HG02763 (cell line): ENCODE measurements at regions not wholly inside any gene's neighbourhood (a gene's known extent, or its start where the extent isn't known, plus 50 kb on each side); places are given as distances from the start of the nearest gene placed in this dataset.

ENCODE experiments used
- ATAC-seq: cut with Tn5 transposase; IDR thresholded peaks from one replicate; pipeline ENCODE4 v1.9.1; 2021; ENCODE audit warnings: mild to moderate bottlenecking, moderate library complexity; ENCODE audit not compliant: unreplicated experiment

DNA sequence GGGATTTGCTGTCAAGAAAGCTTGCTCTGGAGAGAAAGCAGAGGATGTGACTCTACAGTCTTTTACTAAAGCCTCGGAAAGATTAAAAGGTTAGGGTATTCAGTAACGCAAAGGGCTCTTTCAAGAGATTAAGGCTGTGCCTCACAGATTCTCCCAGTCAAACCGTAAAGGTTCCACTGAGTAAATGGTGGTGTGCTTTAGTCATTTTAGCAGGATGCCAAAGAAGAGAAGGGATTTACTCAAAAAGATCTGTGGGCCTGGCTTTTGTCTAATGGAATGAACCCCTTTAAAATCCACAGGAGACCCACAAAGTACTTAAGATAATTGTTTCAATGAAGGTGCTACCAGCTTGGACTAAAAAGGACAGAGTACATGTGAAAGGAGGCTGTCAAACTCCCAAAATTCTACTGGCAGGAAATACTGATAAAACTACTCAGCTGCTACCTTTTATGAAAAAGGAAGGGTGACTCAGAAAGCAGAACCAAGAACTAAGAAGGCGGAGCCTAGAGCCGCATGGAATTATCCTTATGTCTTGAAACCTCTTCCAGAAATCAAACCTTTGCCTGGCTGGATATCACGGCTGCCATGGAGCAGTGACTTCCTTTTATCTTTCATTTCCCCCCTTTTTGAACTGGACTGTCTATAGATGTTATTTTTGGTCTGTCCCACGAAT, 670.2 kb upstream of the ZEB2 start:
- ATAC-seq = no peak

DNA sequence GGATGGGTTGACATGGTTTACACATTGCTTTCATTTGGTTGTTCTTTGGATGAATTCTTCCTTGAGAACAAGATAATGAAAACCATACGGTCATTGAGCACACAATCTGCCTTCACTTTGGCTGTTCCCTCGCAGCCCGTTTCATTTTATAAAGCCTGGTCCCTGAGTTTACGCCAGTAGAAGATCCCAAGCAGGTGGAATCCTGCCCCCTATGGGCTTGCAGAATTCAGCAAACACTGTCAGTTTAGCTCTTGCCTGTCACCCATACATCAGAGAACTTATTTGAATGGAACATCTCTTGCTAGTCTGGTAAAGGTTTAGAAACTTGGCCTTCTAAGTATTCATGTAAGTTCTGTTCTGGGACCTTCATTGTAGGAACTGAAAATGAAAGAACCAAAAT, 666.4 kb upstream of the ZEB2 start:
- ATAC-seq = no peak

DNA sequence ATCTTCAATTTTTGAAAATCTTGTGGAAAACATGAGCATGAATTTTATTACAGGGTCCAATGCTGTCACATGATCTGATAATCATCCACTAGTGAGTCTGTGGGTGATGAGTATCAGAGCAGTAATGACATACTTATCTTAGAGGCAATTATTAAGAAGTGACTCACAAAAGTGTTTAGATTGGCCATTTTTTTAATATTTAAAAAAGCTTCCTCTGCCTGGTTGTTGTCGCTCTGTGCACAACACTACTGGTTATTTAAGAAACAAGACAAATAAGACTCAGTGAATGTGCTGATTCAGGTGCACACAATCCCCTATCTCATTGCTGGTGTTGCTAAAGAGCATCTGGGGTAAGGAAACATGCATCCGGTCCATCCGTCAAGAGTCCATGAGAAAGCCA, 665.8 kb upstream of the ZEB2 start:
- ATAC-seq = no peak

DNA sequence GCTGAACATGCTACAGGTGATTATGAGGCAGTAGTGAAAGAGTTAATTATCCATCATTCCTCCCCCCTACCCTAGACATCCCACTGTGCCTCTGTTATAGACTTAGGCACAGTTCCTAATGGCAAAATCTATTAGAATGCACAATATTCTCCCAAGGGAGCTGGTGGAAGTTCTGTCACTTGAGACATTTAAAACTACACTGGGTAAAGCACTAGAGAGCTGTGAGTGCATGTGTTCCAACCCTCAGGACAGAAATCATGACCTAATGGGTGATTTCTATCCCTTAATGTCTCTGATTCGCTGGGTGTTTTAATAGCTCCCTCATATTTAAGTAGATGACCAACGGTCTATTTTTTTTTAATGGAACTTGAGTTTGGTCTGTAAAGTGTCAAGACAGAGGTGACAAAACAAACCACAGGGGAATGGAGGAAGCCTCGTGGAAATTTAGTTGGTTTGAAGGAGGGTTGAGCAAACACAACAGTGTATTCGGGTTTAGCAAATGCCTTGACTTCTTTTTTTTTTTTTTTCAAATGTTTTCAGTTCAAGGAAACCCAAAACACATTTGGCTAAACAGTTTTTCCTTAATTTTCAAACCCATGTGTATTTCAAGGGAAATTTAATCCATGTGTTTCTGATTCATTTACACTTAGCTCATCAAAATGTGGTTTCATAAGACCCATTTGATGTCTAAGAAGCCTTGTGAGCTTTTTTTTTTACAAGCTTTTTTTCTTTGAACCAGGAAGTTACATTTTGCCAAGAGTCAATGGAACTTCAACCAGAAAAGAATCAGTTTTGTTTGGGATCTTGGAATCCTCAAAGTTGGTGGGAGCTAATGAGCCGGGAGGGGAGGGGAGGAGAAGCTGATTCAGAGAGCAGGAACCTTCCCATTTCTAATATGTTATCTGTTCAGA, 665.1 kb upstream of the ZEB2 start:
- ATAC-seq = no peak

DNA sequence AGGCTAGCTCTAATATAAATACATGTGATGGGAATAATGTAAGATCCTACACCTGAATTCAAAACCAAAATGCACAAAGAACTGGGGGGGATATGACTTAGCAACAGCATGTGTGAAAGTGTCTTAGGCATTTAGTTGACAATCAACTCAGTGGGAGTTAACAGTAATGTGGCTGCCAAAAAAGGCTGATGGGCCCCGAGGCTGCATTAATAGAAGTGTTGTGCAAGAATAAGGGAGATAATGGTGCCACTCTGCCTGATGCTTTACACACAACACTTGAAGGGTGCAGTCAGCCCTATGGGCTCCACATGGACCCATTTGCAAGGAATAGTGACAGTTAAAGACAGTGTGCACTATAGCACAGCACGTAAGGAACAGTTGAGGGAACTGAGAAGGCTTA, 649.4 kb upstream of the ZEB2 start:
- ATAC-seq = no peak

DNA sequence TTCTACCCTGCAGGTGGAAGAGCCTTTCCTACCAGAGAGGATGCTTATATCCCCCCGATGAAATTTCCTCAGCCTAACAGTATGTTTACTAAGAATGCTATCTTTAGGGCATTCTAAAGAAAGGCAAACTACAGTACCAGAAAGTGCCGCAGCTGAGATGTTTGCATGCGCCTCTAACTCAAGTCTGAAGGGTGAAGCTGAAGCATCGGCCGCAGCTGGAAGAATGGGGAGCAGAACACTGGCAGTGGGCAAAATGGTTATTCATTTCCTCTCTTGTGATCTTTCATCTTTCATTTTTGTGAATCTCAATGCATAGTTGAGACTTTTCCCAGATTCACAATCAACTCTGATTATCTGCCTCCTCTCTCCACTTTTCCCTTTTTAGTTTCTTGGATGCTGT, 648.2 kb upstream of the ZEB2 start:
- ATAC-seq = no peak

DNA sequence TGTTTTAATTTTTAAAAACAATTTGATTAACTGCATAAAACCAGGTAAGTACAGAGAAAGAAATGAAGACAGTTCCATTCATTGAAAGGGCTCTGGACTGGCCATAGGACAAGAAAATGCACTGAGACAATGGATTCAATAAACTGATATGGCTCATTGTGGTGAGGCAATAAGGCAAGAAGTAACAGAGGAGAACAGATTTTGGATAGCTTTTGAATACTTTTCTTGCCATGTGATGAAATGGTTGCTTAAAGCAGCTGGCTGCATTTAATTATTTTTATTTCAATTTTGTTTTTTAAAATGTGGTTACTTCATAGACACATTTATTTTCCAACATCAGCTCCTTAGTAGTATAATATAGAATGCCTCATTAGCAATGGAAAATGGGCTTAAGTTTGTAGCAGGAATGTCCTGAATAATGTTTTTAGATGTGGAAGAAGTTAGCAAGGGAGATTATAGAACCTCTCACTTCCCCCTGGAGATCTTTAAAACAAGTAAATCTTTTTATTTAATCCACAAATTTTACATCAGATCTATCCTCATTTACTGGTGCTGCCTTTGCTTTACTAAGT, 646.9 kb upstream of the ZEB2 start:
- no peak for ATAC-seq

DNA sequence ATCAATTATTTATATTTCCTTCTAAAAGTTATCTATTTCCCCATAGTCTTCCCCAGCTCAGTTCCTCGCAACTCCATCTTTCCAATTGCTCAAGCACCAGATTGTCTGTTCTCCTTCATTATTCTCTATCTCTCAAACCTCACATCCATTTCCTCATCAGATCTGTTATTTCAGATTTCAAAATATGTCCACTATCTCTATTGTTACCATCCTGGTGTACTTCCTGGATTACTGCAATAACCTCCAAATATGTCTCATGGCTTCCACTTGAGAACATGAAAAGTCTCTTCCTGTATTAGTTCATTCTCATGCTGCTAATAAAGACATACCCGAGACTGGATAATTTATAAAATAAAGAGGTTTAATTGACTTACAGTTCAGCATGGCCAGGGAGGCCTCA, 641.7 kb upstream of the ZEB2 start:
- ATAC-seq = no peak

DNA sequence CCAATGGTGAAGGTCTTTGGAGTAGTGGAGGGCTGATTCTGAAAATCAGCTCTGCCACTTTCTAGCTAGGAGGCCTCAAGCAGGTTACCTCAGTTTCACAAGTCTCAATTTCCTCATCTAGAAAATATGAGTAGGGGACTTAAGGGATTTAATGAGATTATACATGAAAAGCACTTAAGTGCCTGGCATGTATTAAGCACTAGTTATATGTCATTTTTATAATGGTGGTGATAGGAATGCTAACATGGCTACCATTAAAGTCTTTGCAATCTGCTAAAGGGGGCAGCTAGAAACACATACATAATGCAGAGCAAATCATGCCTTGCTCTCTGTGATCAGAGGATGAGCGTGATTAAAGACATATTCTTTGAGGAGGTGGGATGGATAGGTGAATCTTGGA, 640.9 kb upstream of the ZEB2 start:
- no peak for ATAC-seq

DNA sequence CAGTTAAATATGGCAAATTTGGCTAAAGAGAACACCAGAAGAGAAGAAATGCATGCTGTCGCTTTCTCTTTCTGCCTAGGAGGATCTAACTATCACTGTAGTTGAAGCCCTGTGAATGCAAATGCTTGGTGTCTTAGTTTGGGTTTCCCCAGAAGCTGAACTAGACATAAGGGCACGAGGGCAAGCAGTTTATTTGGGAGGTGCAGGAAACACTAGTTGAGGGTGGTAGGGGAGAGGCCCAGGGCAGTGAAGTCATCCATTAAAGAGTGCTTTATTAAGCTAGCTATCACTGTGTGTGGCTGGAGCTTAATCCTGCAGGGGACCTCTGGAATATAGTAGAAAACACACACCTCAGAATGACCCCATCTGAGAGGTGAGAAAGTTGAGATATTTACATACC, 639.8 kb upstream of the ZEB2 start:
- ATAC-seq = no peak

DNA sequence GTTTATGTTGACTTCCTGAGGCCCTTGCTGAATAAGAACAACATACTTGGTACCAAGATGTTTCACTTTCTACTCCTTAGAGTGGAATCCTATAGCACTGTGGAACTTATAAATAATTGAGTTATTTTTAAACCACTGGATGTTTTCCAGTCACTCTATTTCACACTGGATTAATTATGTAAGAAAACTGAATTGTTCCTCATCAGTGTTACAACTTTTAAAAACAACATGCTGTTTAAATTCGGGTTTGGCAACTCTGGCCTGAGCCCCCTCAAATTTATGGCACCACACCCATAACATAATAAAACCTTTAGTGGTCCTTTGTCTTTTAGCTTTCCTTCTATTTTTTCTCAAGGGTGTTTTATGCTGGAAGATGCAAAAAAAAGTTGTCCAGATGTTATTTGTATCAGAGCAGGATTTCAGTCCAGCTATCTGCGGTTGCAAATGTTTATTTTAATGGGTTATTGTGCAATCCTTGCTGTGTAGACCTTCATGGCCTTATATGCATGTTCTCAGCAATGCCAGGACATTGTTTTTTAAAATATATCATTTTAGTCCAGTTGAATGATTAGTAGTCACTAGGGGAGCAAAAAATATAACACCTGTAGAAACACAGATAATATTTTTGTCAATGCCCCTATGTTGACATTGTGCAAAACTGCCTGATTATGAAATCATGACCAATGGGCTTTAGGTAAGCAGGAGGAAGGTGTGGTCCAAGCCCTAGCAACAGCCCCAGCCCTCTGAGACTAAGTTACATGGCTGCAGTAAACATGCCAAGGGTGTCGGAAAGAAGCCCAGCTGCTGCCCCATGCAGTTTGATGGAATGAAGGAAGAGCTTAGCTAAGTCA, 638.0 kb upstream of the ZEB2 start:
- ATAC-seq = no peak

DNA sequence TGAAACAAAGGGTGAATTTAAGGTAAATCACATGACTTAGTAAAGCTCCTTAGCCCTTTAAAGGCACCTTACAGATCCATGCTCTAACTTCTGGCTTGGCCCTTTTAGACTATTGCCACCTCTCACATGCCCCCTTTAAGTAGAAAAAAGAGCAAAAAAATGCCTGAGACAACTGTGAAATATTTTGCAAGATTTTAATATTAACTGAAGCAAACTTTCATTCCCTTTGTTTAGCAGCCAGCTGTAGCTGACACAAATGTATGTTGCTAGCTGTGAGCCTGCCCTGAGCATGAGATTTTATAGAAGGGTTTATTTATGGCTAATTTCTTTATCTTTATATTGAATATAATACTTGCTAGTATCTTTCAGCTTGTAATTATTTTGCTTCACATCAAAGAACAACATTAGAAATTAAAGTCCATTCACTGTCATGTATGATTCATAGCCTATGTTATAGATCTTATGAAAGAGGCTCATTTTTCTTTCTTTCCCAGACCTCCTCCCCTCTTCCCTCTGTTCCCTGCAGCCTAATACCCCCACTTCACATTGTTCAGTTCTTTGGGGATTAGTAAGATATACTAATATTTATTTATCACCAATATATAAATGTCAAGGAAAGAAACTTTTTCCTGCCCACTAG, 637.2 kb upstream of the ZEB2 start:
- no peak for ATAC-seq

DNA sequence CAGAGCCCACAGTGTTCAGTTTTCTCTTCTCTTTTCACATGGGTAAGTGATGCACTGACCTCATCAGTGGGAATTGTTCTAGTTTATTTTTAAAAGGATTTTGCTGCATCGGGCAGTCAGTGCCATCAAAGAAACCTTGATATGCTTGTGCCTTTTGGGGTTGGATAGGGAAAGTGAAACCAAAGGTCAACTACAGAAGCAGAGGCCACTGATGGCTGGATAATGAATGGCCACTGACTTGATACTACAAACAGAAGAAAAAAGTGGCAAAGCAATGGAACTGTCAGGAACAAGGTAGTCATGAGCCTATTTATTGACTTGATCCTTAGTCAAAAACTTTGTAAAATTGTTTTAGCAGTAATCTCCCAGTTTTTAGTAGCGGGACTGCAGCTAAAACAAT, 636.3 kb upstream of the ZEB2 start:
- no peak for ATAC-seq

DNA sequence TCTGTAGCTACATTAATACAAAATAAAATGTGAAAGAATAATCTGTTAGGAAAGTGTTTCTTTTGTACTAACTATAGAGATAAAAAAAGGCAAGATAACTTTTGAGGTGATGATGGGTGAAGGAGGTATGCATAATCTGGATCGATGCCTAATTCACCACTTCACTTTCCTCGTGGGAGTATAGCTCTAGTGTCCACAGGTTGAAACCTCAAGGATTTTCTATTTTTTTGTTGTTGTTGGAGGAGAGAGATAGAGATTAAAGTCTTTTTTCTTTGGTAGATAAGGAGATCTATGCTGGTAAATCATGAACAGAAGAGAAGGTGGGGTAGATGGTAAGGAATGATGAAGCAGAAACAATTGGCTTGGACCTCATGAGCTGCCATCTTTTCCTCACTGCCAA, 635.3 kb upstream of the ZEB2 start:
- ATAC-seq = no peak

DNA sequence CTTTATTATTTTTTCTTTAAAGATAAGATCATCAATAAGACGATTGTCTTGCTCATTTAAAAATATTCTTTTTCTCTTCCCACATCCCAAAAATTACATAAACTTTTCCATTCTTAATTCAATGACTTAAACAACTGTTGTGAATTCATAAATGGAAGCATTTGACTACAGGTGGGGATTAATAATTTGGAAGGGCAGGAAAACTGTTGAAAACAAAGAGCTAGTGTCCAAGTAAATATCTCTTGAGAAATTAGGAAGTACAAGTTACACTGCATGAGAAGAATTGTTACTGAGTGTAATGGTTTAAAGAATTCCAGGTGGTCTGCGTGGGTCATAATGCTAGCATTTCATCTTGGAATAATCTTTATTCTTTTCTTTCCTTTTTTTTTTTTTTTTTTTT, 634.8 kb upstream of the ZEB2 start:
- ATAC-seq = no peak

DNA sequence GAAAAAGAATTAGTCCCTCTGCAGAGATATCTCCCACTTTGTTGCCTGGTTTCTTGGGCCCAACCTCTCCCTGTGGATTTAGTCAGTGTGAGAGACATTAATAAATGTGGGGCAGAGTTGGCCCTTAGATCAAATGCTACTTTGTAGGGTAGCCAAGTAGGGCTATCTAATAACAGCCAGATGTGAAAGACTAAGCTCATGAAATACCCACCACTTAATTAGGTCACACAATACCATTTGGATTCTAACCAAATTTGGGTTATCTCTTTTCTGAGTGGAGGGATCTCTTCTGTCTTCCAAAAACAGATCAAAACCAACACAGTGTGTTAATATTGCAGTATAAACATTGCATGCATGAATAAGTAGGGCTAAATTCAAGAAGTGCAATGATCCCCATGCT, 626.8 kb upstream of the ZEB2 start:
- no peak for ATAC-seq

DNA sequence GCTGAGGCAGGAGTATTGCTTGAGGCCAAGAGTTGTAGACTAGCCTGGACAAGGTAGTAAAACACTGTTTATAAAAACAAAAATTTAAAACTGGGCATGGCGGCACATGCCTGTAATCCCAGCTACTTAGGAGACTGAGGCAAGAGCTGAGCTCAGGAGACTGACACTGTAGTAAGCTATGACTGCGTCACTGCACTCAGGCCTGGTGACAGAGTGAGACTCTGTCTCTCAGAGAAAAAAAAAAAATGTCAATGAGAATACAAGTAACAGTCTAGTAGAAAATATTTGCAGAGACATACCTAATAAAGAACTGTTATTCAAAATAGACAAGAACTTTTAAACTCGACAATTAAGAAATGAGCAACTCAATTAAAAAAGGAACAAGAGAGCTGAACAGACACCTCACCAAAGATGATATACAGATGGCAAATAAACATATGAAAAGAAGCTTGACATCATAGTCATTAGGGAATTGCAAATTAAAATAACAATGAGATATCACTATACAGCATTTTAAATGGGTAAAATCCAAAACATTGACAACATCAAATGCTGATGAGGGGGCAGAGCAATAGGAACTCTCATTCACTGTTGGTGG, 624.3 kb upstream of the ZEB2 start:
- no peak for ATAC-seq

DNA sequence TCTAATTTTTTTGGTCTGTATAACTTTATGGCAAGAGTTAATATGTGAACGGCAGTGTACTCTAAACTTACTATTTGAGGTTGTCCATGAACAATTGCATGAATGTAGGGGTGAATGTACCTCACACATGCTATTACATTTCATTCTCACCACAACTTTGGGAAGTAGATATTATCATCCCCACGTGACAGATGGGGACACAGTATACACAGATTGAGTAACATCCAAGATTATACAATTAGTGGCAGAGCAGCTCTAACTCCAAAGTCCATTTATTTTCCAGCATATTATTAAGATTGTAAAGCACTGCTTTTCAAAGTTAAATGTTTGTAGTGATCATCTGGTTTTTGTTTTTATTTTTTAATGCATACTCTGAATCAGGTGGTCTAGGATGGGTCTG, 622.1 kb upstream of the ZEB2 start:
- ATAC-seq = no peak

DNA sequence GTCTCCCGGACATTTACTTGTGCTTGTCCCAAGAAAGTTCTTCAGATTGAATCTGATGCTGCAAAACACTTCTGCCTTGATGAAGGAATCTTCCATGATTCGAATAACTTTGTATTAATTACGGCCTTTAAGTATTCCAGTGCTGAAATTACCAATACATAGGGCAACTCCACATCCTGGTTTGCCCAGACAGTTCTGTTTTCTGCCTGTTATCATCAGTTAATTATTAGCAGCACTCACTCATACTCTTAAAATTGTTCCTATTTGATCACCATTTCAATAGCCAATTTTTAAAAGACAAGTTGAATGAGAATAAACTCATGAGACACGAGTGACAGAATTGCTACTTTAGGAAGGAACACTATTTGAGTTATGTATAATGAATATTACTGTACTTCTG, 620.7 kb upstream of the ZEB2 start:
- no peak for ATAC-seq

DNA sequence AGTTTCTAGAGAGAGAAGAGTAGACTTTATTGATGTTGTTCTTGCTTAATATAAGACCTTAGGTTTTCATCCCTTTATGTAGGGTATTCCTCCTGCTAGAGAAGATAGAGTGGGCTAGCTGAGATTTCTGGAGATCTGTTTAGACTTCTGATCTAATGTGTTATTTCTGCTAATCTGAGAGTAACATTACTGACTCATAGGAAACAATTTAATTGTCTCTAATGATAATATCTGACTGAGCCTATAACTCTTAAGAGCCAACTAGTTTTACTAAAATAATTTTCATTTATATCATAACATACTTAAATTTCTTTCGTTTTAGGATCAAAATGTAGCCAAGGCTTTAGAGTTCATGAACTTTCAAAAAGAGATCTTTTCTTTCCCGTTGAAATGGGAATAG, 618.7 kb upstream of the ZEB2 start:
- no peak for ATAC-seq
